IPS-20b (cell line): ENCODE measurements at regions not wholly inside any gene's neighbourhood (a gene's known extent, or its start where the extent isn't known, plus 50 kb on each side); places are given as distances from the start of the nearest gene placed in this dataset.

Experiments
- H3K27ac ChIP-seq: one replicate; pipeline ENCODE4 v1.5.1; 2013; ENCODE audit warnings: low read length
- H3K27me3 ChIP-seq: 2 replicates; pipeline ENCODE4 v1.6.1; 2013; ENCODE audit warnings: mild to moderate bottlenecking, low read length, inconsistent platforms; ENCODE audit not compliant: insufficient read depth
- H3K36me3 ChIP-seq: 2 replicates; pipeline ENCODE4 v1.6.1; 2013; ENCODE audit warnings: low read depth, mild to moderate bottlenecking, inconsistent platforms, low read length, moderate library complexity; ENCODE audit not compliant: insufficient read depth
- H3K4me1 ChIP-seq: 2 replicates; pipeline ENCODE4 v1.6.1; 2013; ENCODE audit warnings: mild to moderate bottlenecking, control low read depth, inconsistent platforms, low read length, moderate library complexity; ENCODE audit not compliant: insufficient read depth
- H3K4me3 ChIP-seq: 2 replicates; pipeline ENCODE4 v1.5.1; 2013; ENCODE audit warnings: mild to moderate bottlenecking, low read length, inconsistent platforms
- H3K9ac ChIP-seq: 2 replicates; pipeline ENCODE4 v1.6.1; 2013; ENCODE audit warnings: low read depth, mild to moderate bottlenecking, inconsistent platforms, low read length, moderate library complexity
- H3K9me3 ChIP-seq: 2 replicates; pipeline ENCODE4 v1.6.1; 2013; ENCODE audit warnings: mild to moderate bottlenecking, low read depth, low read length, inconsistent platforms; ENCODE audit not compliant: insufficient read depth

- H3K4me1 ChIP-seq = no peaks in the 10 kb centered on the region
- H3K9ac ChIP-seq = no peak overlapping the region
- H3K27ac ChIP-seq = no peak overlapping the region
- no peaks in the 10 kb centered on the region for H3K36me3 ChIP-seq
- no peak overlapping the region for H3K4me3 ChIP-seq
- H3K27me3 ChIP-seq = no peaks in the 10 kb centered on the region
- no peaks in the 10 kb centered on the region for H3K9me3 ChIP-seq
Observed at GRCh38 chr18:2036086-2036485, 535.2 kb downstream of the METTL4 start.

- Histone ChIP-seq H3K27me3 (no peaks in the 10 kb centered on the region), H3K36me3 (no peaks in the 10 kb centered on the region), H3K9ac (no peak overlapping the region), H3K27ac (no peak overlapping the region), H3K9me3 (no peaks in the 10 kb centered on the region), H3K4me3 (no peak overlapping the region), H3K4me1 (no peaks in the 10 kb centered on the region)
Observed at GRCh38 chr18:2040279-2040678, 531.0 kb downstream of the METTL4 start.

GRCh38 chr18:2049986-2050385 is 521.3 kb downstream of the METTL4 start:
- H3K9ac ChIP-seq = no peak overlapping the region
- H3K27ac ChIP-seq = no peak overlapping the region
- H3K9me3 ChIP-seq = no peaks in the 10 kb centered on the region
- no peaks in the 10 kb centered on the region for H3K4me1 ChIP-seq
- no peaks in the 10 kb centered on the region for H3K36me3 ChIP-seq
- no peaks in the 10 kb centered on the region for H3K27me3 ChIP-seq
- no peak overlapping the region for H3K4me3 ChIP-seq

GRCh38 chr18:2050702-2051201 is 520.6 kb downstream of the METTL4 start:
- Histone ChIP-seq H3K9me3 (no peaks in the 10 kb centered on the region), H3K4me3 (no peak overlapping the region), H3K9ac (no peak overlapping the region), H3K36me3 (no peaks in the 10 kb centered on the region), H3K27ac (no peak overlapping the region), H3K4me1 (no peaks in the 10 kb centered on the region), H3K27me3 (no peaks in the 10 kb centered on the region)

- Histone ChIP-seq H3K4me3 (no peak overlapping the region), H3K9ac (no peak overlapping the region), H3K4me1 (peaks cover 11% of the 10 kb centered on the region), H3K36me3 (no peaks in the 10 kb centered on the region), H3K27ac (no peak overlapping the region), H3K27me3 (no peaks in the 10 kb centered on the region), H3K9me3 (no peaks in the 10 kb centered on the region)
Observed at GRCh38 chr18:2053490-2054089, 517.7 kb downstream of the METTL4 start.

- Histone ChIP-seq H3K9me3 (no peaks in the 10 kb centered on the region), H3K9ac (no peak overlapping the region), H3K36me3 (no peaks in the 10 kb centered on the region), H3K4me3 (no peak overlapping the region), H3K27me3 (no peaks in the 10 kb centered on the region), H3K27ac (no peak overlapping the region), H3K4me1 (peaks cover 11% of the 10 kb centered on the region)
Observed at GRCh38 chr18:2059336-2059735, 512.0 kb downstream of the METTL4 start.

- no peak overlapping the region for H3K27ac ChIP-seq
- H3K4me1 ChIP-seq = peaks cover 11% of the 10 kb centered on the region
- no peaks in the 10 kb centered on the region for H3K36me3 ChIP-seq
- H3K9ac ChIP-seq = no peak overlapping the region
- no peaks in the 10 kb centered on the region for H3K27me3 ChIP-seq
- no peaks in the 10 kb centered on the region for H3K9me3 ChIP-seq
- H3K4me3 ChIP-seq = no peak overlapping the region
Observed at GRCh38 chr18:2060086-2060485, 511.2 kb downstream of the METTL4 start.

GRCh38 chr18:2070631-2071030 is 500.7 kb downstream of the METTL4 start:
- Histone ChIP-seq H3K27ac (no peak overlapping the region), H3K9me3 (no peaks in the 10 kb centered on the region), H3K27me3 (no peaks in the 10 kb centered on the region), H3K4me3 (no peak overlapping the region), H3K4me1 (no peaks in the 10 kb centered on the region), H3K36me3 (no peaks in the 10 kb centered on the region), H3K9ac (no peak overlapping the region)

- Histone ChIP-seq H3K4me3 (no peak overlapping the region), H3K27ac (no peak overlapping the region), H3K9me3 (no peaks in the 10 kb centered on the region; the same call in 1 of the 2 replicates), H3K27me3 (no peaks in the 10 kb centered on the region), H3K9ac (no peak overlapping the region), H3K36me3 (no peaks in the 10 kb centered on the region), H3K4me1 (no peaks in the 10 kb centered on the region)
Observed at GRCh38 chr18:2075499-2075898, 495.8 kb downstream of the METTL4 start.

GRCh38 chr18:2082676-2083075 is 488.6 kb downstream of the METTL4 start:
- H3K9me3 ChIP-seq = no peaks in the 10 kb centered on the region
- no peaks in the 10 kb centered on the region for H3K27me3 ChIP-seq
- no peak overlapping the region for H3K27ac ChIP-seq
- H3K4me3 ChIP-seq = no peak overlapping the region
- H3K9ac ChIP-seq = no peak overlapping the region
- H3K4me1 ChIP-seq = no peaks in the 10 kb centered on the region
- H3K36me3 ChIP-seq = no peaks in the 10 kb centered on the region

GRCh38 chr18:2083691-2084090 is 487.6 kb downstream of the METTL4 start:
- H3K9me3 ChIP-seq = no peaks in the 10 kb centered on the region
- no peak overlapping the region for H3K27ac ChIP-seq
- no peaks in the 10 kb centered on the region for H3K4me1 ChIP-seq
- H3K27me3 ChIP-seq = no peaks in the 10 kb centered on the region
- H3K36me3 ChIP-seq = no peaks in the 10 kb centered on the region
- H3K9ac ChIP-seq = no peak overlapping the region
- no peak overlapping the region for H3K4me3 ChIP-seq

- peaks cover 3% of the 10 kb centered on the region; the same call in 1 of the 2 replicates for H3K4me1 ChIP-seq
- H3K9ac ChIP-seq = no peak overlapping the region
- no peaks in the 10 kb centered on the region for H3K36me3 ChIP-seq
- no peak overlapping the region for H3K27ac ChIP-seq
- H3K27me3 ChIP-seq = no peaks in the 10 kb centered on the region
- H3K9me3 ChIP-seq = no peaks in the 10 kb centered on the region
- H3K4me3 ChIP-seq = no peak overlapping the region
Observed at GRCh38 chr18:2086439-2086838, 484.9 kb downstream of the METTL4 start.
